Renal cortex interstitium (tissue), 11 donors: ENCODE measurements at regions not wholly inside any gene's neighbourhood (a gene's known extent, or its start where the extent isn't known, plus 50 kb on each side); places are given as distances from the start of the nearest gene placed in this dataset.

Experiments
- DNase-seq, 11 donors: peaks; one replicate each; pipeline ENCODE4 v3.0.0-alpha.2; 2013; ENCODE audit warnings: low read depth in 9 of 11, low spot score in 4 of 11; ENCODE audit errors: extremely low read depth in 1 of 11

- DNase-seq: no peak
These were observed 179.6 kb upstream of the MKI67 start for GRCh38 chr10:128305601-128306345.

DNA sequence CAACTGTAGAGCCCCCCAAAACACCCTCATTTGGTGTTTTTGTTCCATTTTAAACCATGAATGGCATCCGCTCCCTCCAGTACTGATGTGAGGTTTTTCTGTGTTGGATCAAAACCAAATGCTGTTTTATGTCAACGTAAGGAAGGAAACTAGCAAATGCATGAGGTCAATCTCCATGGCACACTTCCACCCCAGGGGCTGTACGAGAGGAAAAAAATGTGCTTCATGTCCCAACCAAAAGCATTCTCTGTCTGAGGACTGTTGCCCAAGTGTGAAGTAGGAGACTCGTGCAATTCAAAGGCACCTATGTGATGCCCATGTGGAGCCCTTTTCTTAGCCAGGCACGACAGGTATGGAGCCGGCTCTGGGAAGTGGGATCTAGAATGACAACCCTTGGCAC, 180.3 kb upstream of the MKI67 start:
- no peak for DNase-seq

DNA sequence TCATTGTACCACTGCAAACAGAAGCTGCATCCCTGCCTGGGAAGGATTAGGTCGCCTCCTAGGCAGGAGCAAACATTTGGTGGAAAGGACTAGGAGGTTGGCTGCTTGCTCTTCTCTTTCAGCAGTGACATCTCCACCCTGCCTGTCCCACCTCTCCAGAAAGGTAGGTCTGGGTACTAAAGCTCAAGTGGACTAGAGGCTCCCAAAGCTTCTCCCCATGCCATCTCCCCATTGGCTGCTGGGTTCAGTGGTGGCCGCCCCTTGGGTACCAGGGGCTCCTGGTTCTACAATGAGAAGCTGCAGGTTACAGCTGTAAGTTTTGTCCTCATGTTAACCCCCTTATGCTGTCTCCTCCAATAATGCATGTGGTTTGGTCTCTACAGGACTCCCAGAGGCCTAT, 180.7 kb upstream of the MKI67 start:
- no peak for DNase-seq

DNA sequence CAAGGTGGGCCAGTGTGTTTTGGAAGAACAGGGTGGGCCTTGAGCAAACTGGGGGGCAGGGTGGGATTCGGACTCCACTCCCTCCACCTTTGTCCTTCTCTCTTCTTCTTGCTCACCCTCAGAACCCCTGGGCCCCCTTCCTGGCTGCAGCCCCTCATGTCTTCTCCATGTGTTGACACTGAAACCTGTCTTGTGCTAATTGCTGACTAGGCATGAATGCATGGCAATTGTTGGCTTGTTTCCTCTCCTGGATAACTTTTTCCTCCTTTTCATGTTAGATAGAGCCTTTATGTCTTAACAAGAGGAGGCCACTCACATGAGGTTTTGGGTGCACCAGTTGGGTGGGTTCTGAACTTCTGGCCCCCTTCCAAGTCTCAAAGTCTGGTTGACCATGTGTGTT, 181.6 kb upstream of the MKI67 start:
- no peak for DNase-seq

- DNase-seq: no peak
These were observed 184.9 kb upstream of the MKI67 start for GRCh38 chr10:128310971-128311658.

DNA sequence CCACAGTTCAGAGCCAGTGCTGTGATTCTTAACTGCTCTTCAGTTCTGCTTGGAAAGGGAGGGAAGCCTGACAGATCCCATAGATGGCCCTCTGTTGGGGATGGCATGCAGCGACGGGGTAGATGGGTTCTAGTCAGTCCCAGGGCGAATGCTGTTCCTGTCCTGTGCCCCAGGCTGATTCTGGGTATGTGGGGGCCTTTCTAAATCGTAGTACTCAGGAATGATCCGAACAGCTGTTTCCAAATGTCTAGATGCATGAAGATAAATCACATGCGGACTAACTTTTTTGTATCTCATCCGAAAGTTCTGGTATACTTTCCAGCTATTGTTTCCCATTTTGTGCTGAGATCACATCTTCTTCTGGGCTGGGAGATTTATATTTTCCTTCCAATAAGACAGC, 186.0 kb upstream of the MKI67 start:
- no peak for DNase-seq

DNA sequence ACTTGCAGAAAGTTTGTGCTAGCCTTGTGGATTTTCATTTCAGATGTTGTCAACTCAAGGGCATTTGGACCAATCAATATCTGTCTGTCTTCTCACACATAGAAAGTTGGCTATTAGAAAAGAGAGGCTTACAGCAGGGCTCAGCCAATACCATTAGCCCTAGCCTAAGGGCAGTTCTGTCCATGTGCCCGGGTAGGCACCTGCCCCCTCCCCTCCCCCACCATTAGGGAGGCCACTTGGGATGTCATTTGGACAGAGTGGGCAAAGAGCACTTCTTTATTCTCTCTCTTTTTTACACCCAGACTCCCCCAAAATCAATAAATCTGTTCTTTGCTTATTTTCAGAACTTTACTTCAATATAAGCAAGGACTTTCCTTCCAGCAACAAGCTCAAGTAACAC, 188.5 kb upstream of the MKI67 start:
- DNase-seq: no peak

- DNase-seq: no peak
These were observed 190.0 kb upstream of the MKI67 start for GRCh38 chr10:128316121-128316726.

- DNase-seq: no peak
These were observed 190.7 kb upstream of the MKI67 start for GRCh38 chr10:128316925-128317324.

GRCh38 chr10:128318366-128318765, 192.1 kb upstream of the MKI67 start:
- DNase-seq: no peak

- no peak for DNase-seq
These were observed 192.7 kb upstream of the MKI67 start for GRCh38 chr10:128318913-128319312.

- DNase-seq: no peak
These were observed 195.9 kb upstream of the MKI67 start for GRCh38 chr10:128322106-128322505.

GRCh38 chr10:128322950-128323349, 196.7 kb upstream of the MKI67 start:
- no peak for DNase-seq

- DNase-seq: no peak
These were observed 198.0 kb upstream of the MKI67 start for GRCh38 chr10:128324058-128324827.

- DNase-seq: no peak
These were observed 199.6 kb upstream of the MKI67 start for GRCh38 chr10:128325788-128326187.

DNA sequence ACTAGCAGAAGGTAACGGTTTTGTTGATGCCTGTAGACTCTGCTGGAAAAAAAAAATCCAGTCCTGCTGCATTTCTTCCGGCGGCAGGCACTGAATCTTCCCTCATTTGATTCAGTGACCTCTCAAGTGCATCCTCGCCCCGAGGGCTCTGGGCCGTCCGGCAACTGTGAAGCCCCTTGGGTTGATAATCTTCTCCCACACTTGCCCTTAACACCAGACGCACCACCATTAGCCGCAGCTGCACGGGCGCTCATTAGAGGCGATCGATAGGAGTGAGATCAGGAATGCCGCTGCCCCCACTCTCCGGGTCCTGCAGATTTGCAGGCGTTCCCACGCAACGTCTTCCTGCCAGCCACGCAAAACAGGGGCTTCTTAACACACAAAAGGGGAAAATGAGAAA, 200.0 kb upstream of the MKI67 start:
- DNase-seq: no peak

GRCh38 chr10:128326851-128327250, 200.6 kb upstream of the MKI67 start:
- DNase-seq: no peak

- DNase-seq: no peak
These were observed 210.2 kb upstream of the MKI67 start for GRCh38 chr10:128336401-128336800.

DNA sequence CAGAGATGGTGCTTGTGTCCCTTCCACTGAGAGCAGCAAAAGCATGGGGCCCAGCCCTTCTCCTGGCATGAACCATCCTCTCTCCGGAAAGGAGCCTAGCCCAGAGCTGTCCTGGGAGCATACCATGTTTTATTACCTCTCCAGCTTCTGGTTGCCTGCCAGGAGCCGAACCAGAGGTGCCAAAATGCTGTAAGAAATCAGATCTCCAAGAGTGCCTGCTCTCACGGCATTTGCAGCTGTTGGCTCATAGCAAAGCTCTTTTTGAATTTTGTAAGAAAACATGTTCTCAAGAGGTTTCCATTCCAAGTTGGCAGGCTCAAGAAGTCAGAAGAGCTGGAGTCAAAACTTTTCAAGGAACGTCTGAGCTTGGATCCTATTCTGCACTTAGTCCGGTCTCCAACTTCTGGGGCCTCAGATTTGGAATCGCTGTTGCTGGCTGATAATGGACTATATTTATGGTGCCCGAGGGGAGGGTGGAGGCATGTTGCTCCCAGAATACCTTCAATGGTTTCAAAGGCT, 211.7 kb upstream of the MKI67 start:
- no peak for DNase-seq

DNA sequence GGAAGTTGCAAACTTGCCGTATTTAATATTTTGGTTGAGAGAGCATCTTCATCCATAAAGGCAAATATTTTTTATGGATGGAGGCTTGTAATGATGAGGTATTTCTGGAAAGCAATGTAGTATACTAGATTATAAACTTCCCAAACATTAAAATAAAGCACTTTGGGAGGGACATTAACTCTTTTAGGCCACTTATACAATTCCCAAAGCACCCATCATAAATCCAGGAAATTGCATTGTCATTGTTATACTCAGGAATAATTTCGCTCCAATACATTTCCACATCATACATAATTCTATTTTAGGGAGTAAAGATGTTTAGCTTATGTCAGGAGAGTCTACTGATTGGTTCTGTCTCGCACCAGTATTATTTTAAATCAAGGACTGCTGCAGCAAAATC, 212.7 kb upstream of the MKI67 start:
- no peak for DNase-seq
